Nephron (organoid): ENCODE measurements at regions not wholly inside any gene's neighbourhood (a gene's known extent, or its start where the extent isn't known, plus 50 kb on each side); places are given as distances from the start of the nearest gene placed in this dataset.
A peak's percentile ranks its signal among the peaks of the same experiment; 100 is the strongest.
"Not testable (repeated sequence)": the region's sequence is repeated elsewhere in the genome, so short reads cannot be mapped to it uniquely, and the experiment has no call there.

Experiments
- H3K27ac Mint-ChIP-seq, 3 experiments: 2 replicates each; pipeline ENCODE4 v1.8.0; 2020; ENCODE audit warnings: mixed read lengths in 3 of 3, mild to moderate bottlenecking in 2 of 3, moderate library complexity in 1 of 3
- H3K27me3 Mint-ChIP-seq: 2 replicates; pipeline ENCODE4 v1.8.0; 2021; ENCODE audit warnings: low read depth, mild to moderate bottlenecking, moderate library complexity, mixed read lengths
- H3K36me3 Mint-ChIP-seq: 2 replicates; pipeline ENCODE4 v1.8.0; 2020; ENCODE audit warnings: low read depth, mixed read lengths
- H3K4me1 Mint-ChIP-seq: 2 replicates; pipeline ENCODE4 v1.8.0; 2020; ENCODE audit warnings: mixed read lengths
- H3K4me3 Mint-ChIP-seq, 3 experiments: 2 replicates each; pipeline ENCODE4 v1.8.0; 2020; ENCODE audit warnings: mild to moderate bottlenecking in 3 of 3, mixed read lengths in 3 of 3, moderate library complexity in 2 of 3
- H3K9me3 Mint-ChIP-seq: 2 replicates; pipeline ENCODE4 v1.8.0; 2020; ENCODE audit warnings: mixed read lengths
- CTCF ChIP-seq, 3 experiments: fragments of 200-600 bp; sonication (generic); IDR thresholded peaks; one replicate each; pipeline ENCODE4 v1.5.0; 2021; ENCODE audit warnings: antibody characterized with exemption in 3 of 3; ENCODE audit not compliant: unreplicated experiment in 3 of 3

- TF ChIP-seq CTCF (IDR thresholded peaks at IDR 0.05; ENCODE audit: unreplicated experiment in 3 of 3), result no peak
- H3K4me1 Mint-ChIP-seq, result no peaks in the 10 kb centered on the region
- H3K4me3 Mint-ChIP-seq, result no peak overlapping the region
- no peaks in the 10 kb centered on the region for H3K9me3 Mint-ChIP-seq
- no peaks in the 10 kb centered on the region for H3K27me3 Mint-ChIP-seq
- H3K36me3 Mint-ChIP-seq, result no peaks in the 10 kb centered on the region
- no peak overlapping the region for H3K27ac Mint-ChIP-seq
These were observed 187.4 kb upstream of the GHR start for GRCh38 chr5:42235837-42236236.

GRCh38 chr5:42241636-42242035, 181.6 kb upstream of the GHR start:
- H3K27me3 Mint-ChIP-seq, result peaks cover 6% of the 10 kb centered on the region
- no peak overlapping the region for H3K27ac Mint-ChIP-seq
- H3K9me3 Mint-ChIP-seq, result no peaks in the 10 kb centered on the region
- H3K36me3 Mint-ChIP-seq, result no peaks in the 10 kb centered on the region
- no peak overlapping the region for H3K4me3 Mint-ChIP-seq
- no peak for TF ChIP-seq CTCF (IDR thresholded peaks at IDR 0.05; ENCODE audit: unreplicated experiment in 3 of 3)
- H3K4me1 Mint-ChIP-seq, result peaks cover 3% of the 10 kb centered on the region

GRCh38 chr5:42242210-42242609, 181.0 kb upstream of the GHR start:
- Mint-ChIP-seq H3K27ac (peak overlapping the region in 1 of 3 experiments; percentile 83), H3K36me3 (no peaks in the 10 kb centered on the region), H3K4me3 (no peak overlapping the region), H3K4me1 (peaks cover 3% of the 10 kb centered on the region), H3K27me3 (peaks cover 6% of the 10 kb centered on the region), H3K9me3 (no peaks in the 10 kb centered on the region)
- TF ChIP-seq CTCF (IDR thresholded peaks at IDR 0.05; ENCODE audit: unreplicated experiment in 3 of 3), result no peak

GRCh38 chr5:42242881-42243485, 180.3 kb upstream of the GHR start:
- peaks cover 6% of the 10 kb centered on the region for H3K27me3 Mint-ChIP-seq
- H3K36me3 Mint-ChIP-seq, result no peaks in the 10 kb centered on the region
- TF ChIP-seq CTCF (IDR thresholded peaks at IDR 0.05; ENCODE audit: unreplicated experiment in 3 of 3), result no peak
- peaks cover 3% of the 10 kb centered on the region for H3K4me1 Mint-ChIP-seq
- H3K9me3 Mint-ChIP-seq, result no peaks in the 10 kb centered on the region
- no peak overlapping the region for H3K4me3 Mint-ChIP-seq
- peak overlapping the region in 2 of 3 experiments; percentile 57 to 83 for H3K27ac Mint-ChIP-seq

- no peaks in the 10 kb centered on the region for H3K9me3 Mint-ChIP-seq
- H3K27ac Mint-ChIP-seq, result no peak overlapping the region
- no peaks in the 10 kb centered on the region for H3K4me1 Mint-ChIP-seq
- H3K27me3 Mint-ChIP-seq, result no peaks in the 10 kb centered on the region
- no peaks in the 10 kb centered on the region for H3K36me3 Mint-ChIP-seq
- no peak for TF ChIP-seq CTCF (IDR thresholded peaks at IDR 0.05; ENCODE audit: unreplicated experiment in 3 of 3)
- no peak overlapping the region for H3K4me3 Mint-ChIP-seq
These were observed 170.9 kb upstream of the GHR start for GRCh38 chr5:42252306-42252705.

GRCh38 chr5:42259914-42260313, 163.3 kb upstream of the GHR start:
- not testable (repeated sequence) for H3K27me3 Mint-ChIP-seq, H3K4me3 Mint-ChIP-seq, H3K4me1 Mint-ChIP-seq, H3K36me3 Mint-ChIP-seq, H3K27ac Mint-ChIP-seq
- H3K9me3 Mint-ChIP-seq, result peaks cover 12% of the 10 kb centered on the region
